ENCODE measurements at regions not wholly inside any gene's neighbourhood (a gene's known extent, or its start where the extent isn't known, plus 50 kb on each side); places are given as distances from the start of the nearest gene placed in this dataset.
"Not testable (repeated sequence)": the region's sequence is repeated elsewhere in the genome, so short reads cannot be mapped to it uniquely, and the experiment has no call there.

- not testable (repeated sequence) for TF ChIP-seq CTCF (IDR thresholded peaks at IDR 0.05; ENCODE audit: control extremely low read depth in 1 of 3, insufficient read depth in 1 of 3, low read depth in 1 of 3, low read length in 3 of 3); MAX (IDR thresholded peaks at IDR 0.05); YY1 (IDR thresholded peaks at IDR 0.05; ENCODE audit: low read depth, low read length); HDAC2 (IDR thresholded peaks at IDR 0.05; ENCODE audit: borderline replicate concordance in 1 of 2, low read depth in 2 of 2, low read length in 2 of 2); EGR1 (IDR thresholded peaks at IDR 0.05; ENCODE audit: borderline replicate concordance, low read depth, low read length); EP300 (IDR thresholded peaks at IDR 0.05; ENCODE audit: borderline replicate concordance in 1 of 2, low read depth in 2 of 2, low read length in 2 of 2); EZH2 (IDR thresholded peaks at IDR 0.05; ENCODE audit: low read depth, low read length, severe bottlenecking); SIX5 (IDR thresholded peaks at IDR 0.05; ENCODE audit: low read depth, low read length)
These were observed 953.8 kb upstream of the EPHA6 start for GRCh38 chr3:95860628-95861027.

Measured in H1 (cell line).